HEK293 (cell line): ENCODE measurements at regions not wholly inside any gene's neighbourhood (a gene's known extent, or its start where the extent isn't known, plus 50 kb on each side); places are given as distances from the start of the nearest gene placed in this dataset.

Experiments
- CTCF ChIA-PET: fragments of 350-600 bp; formaldehyde crosslinking; extraction: SDS; loops from one replicate; lab custom pipeline; 2021; ENCODE audit warnings: antibody characterized with exemption; lab: Yijun Ruan, JAX
- POLR2A ChIA-PET: fragments of 300-600 bp; formaldehyde crosslinking; extraction: SDS; loops from one replicate; lab custom pipeline; 2020; ENCODE audit warnings: antibody characterized with exemption, inconsistent platforms; lab: Yijun Ruan, JAX
- H3K27ac ChIP-seq: fragments of 200-500 bp; sonication (Bioruptor generic); 2 replicates; pipeline ENCODE4 v1.5.1; 2014; ENCODE audit warnings: low read depth, low read length, control low read depth, inconsistent platforms; ENCODE audit errors: extremely low read depth
- H3K36me3 ChIP-seq, 2 experiments: fragments of 200-500 bp in 1 of 2; sonication (Bioruptor generic) in 1 of 2; 1 replicate in 1 of 2; 2 replicates in 1 of 2; pipeline ENCODE4 v1.5.1; 2014 to 2017; ENCODE audit warnings: inconsistent platforms in 2 of 2, low read length in 2 of 2; ENCODE audit not compliant: control insufficient read depth in 2 of 2, insufficient read depth in 1 of 2
- H3K4me1 ChIP-seq: fragments of 200-500 bp; sonication (Bioruptor generic); 2 replicates; pipeline ENCODE4 v1.5.1; 2014; ENCODE audit warnings: mild to moderate bottlenecking, low read length, inconsistent platforms; ENCODE audit not compliant: control insufficient read depth, insufficient read depth
- H3K4me3 ChIP-seq: 2 replicates; pipeline ENCODE4 v1.5.1; 2011; ENCODE audit warnings: low read depth, mild to moderate bottlenecking, control low read depth, low read length, moderate library complexity
- H3K9me3 ChIP-seq: fragments of 200-500 bp; sonication (Bioruptor generic); 2 replicates; pipeline ENCODE4 v1.5.1; 2014; ENCODE audit warnings: low read depth, low read length, inconsistent platforms; ENCODE audit not compliant: control insufficient read depth, insufficient read depth
- GLI2 ChIP-seq: fragments of 450-650 bp; formaldehyde crosslinking; IDR thresholded peaks from 2 replicates; pipeline ENCODE4; 2017; ENCODE audit warnings: missing biosample characterization, missing genetic modification characterization, low read depth, borderline replicate concordance
- KLF16 ChIP-seq: fragments of 450-650 bp; formaldehyde crosslinking; IDR thresholded peaks from 2 replicates; pipeline ENCODE4 v1.5.1; 2017; ENCODE audit warnings: missing biosample characterization, missing genetic modification characterization
- KLF9 ChIP-seq: fragments of 450-650 bp; formaldehyde crosslinking; IDR thresholded peaks from 2 replicates; pipeline ENCODE4 v1.5.1; 2016; ENCODE audit warnings: missing biosample characterization, missing genetic modification characterization, low read depth
- MEIS1 ChIP-seq: sonication (generic); formaldehyde crosslinking; IDR thresholded peaks from 2 replicates; pipeline ENCODE4 v1.8.1; 2022; ENCODE audit warnings: missing genetic modification reagents, mild to moderate bottlenecking, borderline replicate concordance
- SP2 ChIP-seq: fragments of 450-650 bp; formaldehyde crosslinking; IDR thresholded peaks from 2 replicates; pipeline ENCODE4 v1.5.1; 2016; ENCODE audit warnings: missing biosample characterization, missing genetic modification characterization
- YY2 ChIP-seq: fragments of 450-650 bp; formaldehyde crosslinking; IDR thresholded peaks from 2 replicates; pipeline ENCODE4 v1.5.1; 2016; ENCODE audit warnings: missing biosample characterization, missing genetic modification characterization
- ZNF132 ChIP-seq: fragments of 450-650 bp; formaldehyde crosslinking; IDR thresholded peaks from 2 replicates; pipeline ENCODE4 v1.5.1; 2017; ENCODE audit warnings: missing biosample characterization, missing genetic modification characterization, borderline replicate concordance
- ZNF133 ChIP-seq: fragments of 450-650 bp; formaldehyde crosslinking; IDR thresholded peaks from 2 replicates; pipeline ENCODE4 v1.5.1; 2016; ENCODE audit warnings: missing biosample characterization, missing genetic modification characterization
- ZNF155 ChIP-seq: fragments of 450-650 bp; formaldehyde crosslinking; IDR thresholded peaks from 2 replicates; pipeline ENCODE4 v1.5.1; 2016; ENCODE audit warnings: missing biosample characterization, missing genetic modification characterization
- ZNF157 ChIP-seq: fragments of 450-650 bp; formaldehyde crosslinking; IDR thresholded peaks from 2 replicates; pipeline ENCODE4 v1.5.1; 2016; ENCODE audit warnings: missing biosample characterization, missing genetic modification characterization
- ZNF175 ChIP-seq: fragments of 450-650 bp; formaldehyde crosslinking; IDR thresholded peaks from 2 replicates; pipeline ENCODE4 v1.5.1; 2016; ENCODE audit warnings: missing biosample characterization, missing genetic modification characterization
- ZNF184 ChIP-seq: fragments of 450-650 bp; IDR thresholded peaks from 2 replicates; pipeline ENCODE4 v1.5.1; 2018; ENCODE audit warnings: missing biosample characterization, mild to moderate bottlenecking, missing genetic modification characterization
- ZNF202 ChIP-seq: fragments of 450-650 bp; formaldehyde crosslinking; IDR thresholded peaks from 2 replicates; pipeline ENCODE4 v1.5.1; 2016; ENCODE audit warnings: missing biosample characterization, missing genetic modification characterization, borderline replicate concordance
- ZNF223 ChIP-seq: fragments of 450-650 bp; formaldehyde crosslinking; IDR thresholded peaks from 2 replicates; pipeline ENCODE4 v1.5.1; 2016; ENCODE audit warnings: missing biosample characterization, missing genetic modification characterization
- ZNF23 ChIP-seq: fragments of 450-650 bp; formaldehyde crosslinking; IDR thresholded peaks from 2 replicates; pipeline ENCODE4 v1.5.1; 2016; ENCODE audit warnings: missing biosample characterization, missing genetic modification characterization, borderline replicate concordance
- ZNF473 ChIP-seq: fragments of 450-650 bp; formaldehyde crosslinking; IDR thresholded peaks from 2 replicates; pipeline ENCODE4 v1.5.1; 2017; ENCODE audit warnings: missing biosample characterization, missing genetic modification characterization
- ZNF561 ChIP-seq: fragments of 450-650 bp; IDR thresholded peaks from 2 replicates; pipeline ENCODE4 v1.5.1; 2018; ENCODE audit warnings: missing biosample characterization, missing genetic modification characterization, borderline replicate concordance
- ZNF670 ChIP-seq: fragments of 450-650 bp; formaldehyde crosslinking; IDR thresholded peaks from 2 replicates; pipeline ENCODE4 v1.5.1; 2016; ENCODE audit warnings: missing biosample characterization, missing genetic modification characterization, low read depth
- ZNF768 ChIP-seq: fragments of 450-650 bp; formaldehyde crosslinking; IDR thresholded peaks from 2 replicates; pipeline ENCODE4 v1.5.1; 2018; ENCODE audit warnings: missing biosample characterization, mild to moderate bottlenecking, missing genetic modification characterization
- ZNF776 ChIP-seq: fragments of 450-650 bp; formaldehyde crosslinking; IDR thresholded peaks from 2 replicates; pipeline ENCODE4 v1.5.0; 2017; ENCODE audit warnings: missing biosample characterization, missing genetic modification characterization, borderline replicate concordance
- TF ChIP-seq, protein P1 (sequence below): fragments of 450-650 bp; formaldehyde crosslinking; IDR thresholded peaks from 2 replicates; pipeline ENCODE4 v1.5.1; 2016; ENCODE audit warnings: missing biosample characterization, missing genetic modification characterization
- TF ChIP-seq, protein P2 (sequence below): fragments of 450-650 bp; formaldehyde crosslinking; IDR thresholded peaks from 2 replicates; pipeline ENCODE4 v1.5.1; 2016; ENCODE audit warnings: missing biosample characterization, missing genetic modification characterization
- TF ChIP-seq, protein P3 (sequence below): fragments of 450-650 bp; formaldehyde crosslinking; IDR thresholded peaks from 2 replicates; pipeline ENCODE4 v1.5.1; 2016; ENCODE audit warnings: missing biosample characterization, missing genetic modification characterization, borderline replicate concordance
- TF ChIP-seq, protein P4 (sequence below): fragments of 450-650 bp; formaldehyde crosslinking; IDR thresholded peaks from 2 replicates; pipeline ENCODE4 v1.5.1; 2016; ENCODE audit warnings: missing biosample characterization, missing genetic modification characterization
- TF ChIP-seq, protein P5 (sequence below): fragments of 450-650 bp; formaldehyde crosslinking; IDR thresholded peaks from 2 replicates; pipeline ENCODE4 v1.5.1; 2016; ENCODE audit warnings: missing biosample characterization, missing genetic modification characterization
- TF ChIP-seq, protein P6 (sequence below): fragments of 450-650 bp; formaldehyde crosslinking; IDR thresholded peaks from 2 replicates; pipeline ENCODE4 v1.5.1; 2017; ENCODE audit warnings: missing biosample characterization, missing genetic modification characterization

DNA sequence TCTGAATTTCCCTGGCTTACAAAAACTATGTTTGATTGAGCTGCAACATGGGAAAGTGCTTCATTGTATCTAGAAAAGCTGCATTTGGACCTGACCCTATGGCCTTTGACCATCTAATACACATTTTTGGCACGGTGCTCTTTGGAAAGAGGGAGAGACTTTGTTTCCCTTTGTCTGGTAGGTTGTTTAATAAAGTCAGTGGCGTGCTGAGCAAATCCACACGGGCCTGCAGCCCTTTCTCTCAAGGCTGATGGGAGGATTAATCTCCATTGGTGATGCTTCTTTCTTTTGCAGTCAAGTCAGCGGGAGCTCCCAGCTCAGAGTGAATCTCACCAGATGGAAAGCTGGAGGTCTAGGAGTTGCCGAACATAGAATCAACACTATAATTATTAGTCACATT is 314.7 kb upstream of the CNR1 start (continued):
- TF ChIP-seq ZNF473 (no peak), ZNF23 (tag by site-specific recombination) (no peak), GLI2 (tag by site-specific recombination) (no peak), ZNF155 (tag by site-specific recombination) (no peak)
- TF ChIP-seq, protein P1, sequence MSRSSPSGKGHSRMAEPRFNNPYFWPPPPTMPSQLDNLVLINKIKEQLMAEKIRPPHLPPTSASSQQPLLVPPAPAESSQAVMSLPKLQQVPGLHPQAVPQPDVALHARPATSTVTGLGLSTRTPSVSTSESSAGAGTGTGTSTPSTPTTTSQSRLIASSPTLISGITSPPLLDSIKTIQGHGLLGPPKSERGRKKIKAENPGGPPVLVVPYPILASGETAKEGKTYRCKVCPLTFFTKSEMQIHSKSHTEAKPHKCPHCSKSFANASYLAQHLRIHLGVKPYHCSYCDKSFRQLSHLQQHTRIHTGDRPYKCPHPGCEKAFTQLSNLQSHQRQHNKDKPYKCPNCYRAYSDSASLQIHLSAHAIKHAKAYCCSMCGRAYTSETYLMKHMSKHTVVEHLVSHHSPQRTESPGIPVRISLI (tag by site-specific recombination), result no peak
- TF ChIP-seq, protein P2, sequence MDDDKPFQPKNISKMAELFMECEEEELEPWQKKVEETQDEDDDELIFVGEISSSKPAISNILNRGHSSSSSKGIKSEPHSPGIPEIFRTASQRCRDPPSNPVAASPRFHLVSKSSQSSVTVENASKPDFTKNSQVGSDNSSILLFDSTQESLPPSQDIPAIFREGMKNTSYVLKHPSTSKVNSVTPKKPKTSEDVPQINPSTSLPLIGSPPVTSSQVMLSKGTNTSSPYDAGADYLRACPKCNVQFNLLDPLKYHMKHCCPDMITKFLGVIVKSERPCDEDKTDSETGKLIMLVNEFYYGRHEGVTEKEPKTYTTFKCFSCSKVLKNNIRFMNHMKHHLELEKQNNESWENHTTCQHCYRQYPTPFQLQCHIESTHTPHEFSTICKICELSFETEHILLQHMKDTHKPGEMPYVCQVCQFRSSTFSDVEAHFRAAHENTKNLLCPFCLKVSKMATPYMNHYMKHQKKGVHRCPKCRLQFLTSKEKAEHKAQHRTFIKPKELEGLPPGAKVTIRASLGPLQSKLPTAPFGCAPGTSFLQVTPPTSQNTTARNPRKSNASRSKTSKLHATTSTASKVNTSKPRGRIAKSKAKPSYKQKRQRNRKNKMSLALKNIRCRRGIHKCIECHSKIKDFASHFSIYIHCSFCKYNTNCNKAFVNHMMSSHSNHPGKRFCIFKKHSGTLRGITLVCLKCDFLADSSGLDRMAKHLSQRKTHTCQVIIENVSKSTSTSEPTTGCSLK (tag by site-specific recombination), result no peak
- TF ChIP-seq, protein P3, sequence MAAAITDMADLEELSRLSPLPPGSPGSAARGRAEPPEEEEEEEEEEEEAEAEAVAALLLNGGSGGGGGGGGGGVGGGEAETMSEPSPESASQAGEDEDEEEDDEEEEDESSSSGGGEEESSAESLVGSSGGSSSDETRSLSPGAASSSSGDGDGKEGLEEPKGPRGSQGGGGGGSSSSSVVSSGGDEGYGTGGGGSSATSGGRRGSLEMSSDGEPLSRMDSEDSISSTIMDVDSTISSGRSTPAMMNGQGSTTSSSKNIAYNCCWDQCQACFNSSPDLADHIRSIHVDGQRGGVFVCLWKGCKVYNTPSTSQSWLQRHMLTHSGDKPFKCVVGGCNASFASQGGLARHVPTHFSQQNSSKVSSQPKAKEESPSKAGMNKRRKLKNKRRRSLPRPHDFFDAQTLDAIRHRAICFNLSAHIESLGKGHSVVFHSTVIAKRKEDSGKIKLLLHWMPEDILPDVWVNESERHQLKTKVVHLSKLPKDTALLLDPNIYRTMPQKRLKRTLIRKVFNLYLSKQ (tag by site-specific recombination), result no peak

DNA sequence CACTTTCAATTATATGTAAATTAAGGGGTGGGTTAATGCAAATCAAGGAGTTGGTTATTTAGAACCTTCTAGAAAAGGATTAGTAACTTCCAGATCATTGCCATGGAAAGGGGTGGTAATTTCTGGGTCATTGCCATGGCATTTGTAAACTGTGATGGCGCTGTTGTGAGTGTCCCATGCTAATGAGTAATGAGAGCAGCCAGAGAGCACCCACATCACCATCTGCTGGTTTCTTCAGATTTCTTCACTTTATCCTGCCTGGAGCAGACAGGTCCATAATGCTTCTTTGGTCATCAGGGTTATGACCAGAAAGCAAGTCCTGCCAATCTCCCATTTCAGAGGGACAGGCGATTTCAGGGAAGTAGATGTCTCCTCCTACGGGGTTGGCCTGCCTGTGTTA is 311.3 kb upstream of the CNR1 start:
- no peak for TF ChIP-seq SP2 (tag by site-specific recombination)
- TF ChIP-seq, protein P4, sequence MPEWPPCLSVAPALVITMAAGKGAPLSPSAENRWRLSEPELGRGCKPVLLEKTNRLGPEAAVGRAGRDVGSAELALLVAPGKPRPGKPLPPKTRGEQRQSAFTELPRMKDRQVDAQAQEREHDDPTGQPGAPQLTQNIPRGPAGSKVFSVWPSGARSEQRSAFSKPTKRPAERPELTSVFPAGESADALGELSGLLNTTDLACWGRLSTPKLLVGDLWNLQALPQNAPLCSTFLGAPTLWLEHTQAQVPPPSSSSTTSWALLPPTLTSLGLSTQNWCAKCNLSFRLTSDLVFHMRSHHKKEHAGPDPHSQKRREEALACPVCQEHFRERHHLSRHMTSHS (tag by site-specific recombination), result no peak
- no peak for TF ChIP-seq ZNF768 (tag by site-specific recombination)
- TF ChIP-seq KLF9 (tag by site-specific recombination), result no peak
- no peak for TF ChIP-seq ZNF155 (tag by site-specific recombination)
- TF ChIP-seq ZNF132 (tag by site-specific recombination), result no peak
- no peak for TF ChIP-seq YY2 (tag by site-specific recombination)
- no peak for TF ChIP-seq MEIS1 (CRISPR knock-in tag)
- no peak for TF ChIP-seq ZNF561 (tag by site-specific recombination)
- TF ChIP-seq KLF16 (tag by site-specific recombination), result no peak
- no peak for TF ChIP-seq ZNF223 (tag by site-specific recombination)
- TF ChIP-seq ZNF670 (tag by site-specific recombination), result no peak
- no peak for TF ChIP-seq ZNF175 (tag by site-specific recombination)
- TF ChIP-seq, all 188 proteins: peak for 0
- Histone ChIP-seq H3K4me3 (no peak overlapping the region), H3K27ac (no peak overlapping the region), H3K36me3 (no peaks in the 10 kb centered on the region), H3K4me1 (no peaks in the 10 kb centered on the region), H3K9me3 (no peaks in the 10 kb centered on the region; the same call in 1 of the 2 replicates)
- ChIA-PET CTCF (no interaction called here), POLR2A (no interaction called here)

DNA sequence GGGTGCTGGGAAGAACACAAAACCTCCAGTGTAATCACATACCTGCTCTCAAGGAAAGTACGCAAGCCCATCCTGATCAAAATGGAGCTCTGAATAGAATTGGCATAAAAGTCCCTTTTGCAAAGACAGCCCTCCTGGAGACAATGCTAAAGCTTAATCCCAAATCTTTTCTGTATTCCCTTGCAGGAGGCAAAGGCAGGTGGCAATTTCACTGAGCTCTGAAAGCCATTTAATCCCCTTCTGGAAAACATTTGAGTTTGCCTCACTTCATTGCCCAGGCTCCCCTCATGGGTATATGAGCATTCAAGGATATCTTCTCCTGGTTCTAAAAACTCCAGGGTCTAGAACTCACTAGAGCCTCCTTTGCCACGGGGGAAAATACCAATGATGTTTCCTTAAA is 310.2 kb upstream of the CNR1 start:
- H3K36me3 ChIP-seq, result no peaks in the 10 kb centered on the region
- H3K4me3 ChIP-seq, result no peak overlapping the region
- no peaks in the 10 kb centered on the region for H3K4me1 ChIP-seq
- ChIA-PET CTCF (interaction anchor here (0.6 kb wide), 1 partner anchor 11 kb away, joined by 3 read pairs; no protein-coding TSS in a partner anchor), POLR2A (no interaction called here)
- H3K27ac ChIP-seq, result no peak overlapping the region
- no peaks in the 10 kb centered on the region; the same call in 1 of the 2 replicates for H3K9me3 ChIP-seq
- TF ChIP-seq ZNF133 (tag by site-specific recombination) (no peak), ZNF202 (tag by site-specific recombination) (no peak), ZNF157 (tag by site-specific recombination) (no peak), ZNF184 (no peak), ZNF776 (no peak), ZNF768 (tag by site-specific recombination) (no peak), YY2 (tag by site-specific recombination) (no peak)
- TF ChIP-seq, protein P5, sequence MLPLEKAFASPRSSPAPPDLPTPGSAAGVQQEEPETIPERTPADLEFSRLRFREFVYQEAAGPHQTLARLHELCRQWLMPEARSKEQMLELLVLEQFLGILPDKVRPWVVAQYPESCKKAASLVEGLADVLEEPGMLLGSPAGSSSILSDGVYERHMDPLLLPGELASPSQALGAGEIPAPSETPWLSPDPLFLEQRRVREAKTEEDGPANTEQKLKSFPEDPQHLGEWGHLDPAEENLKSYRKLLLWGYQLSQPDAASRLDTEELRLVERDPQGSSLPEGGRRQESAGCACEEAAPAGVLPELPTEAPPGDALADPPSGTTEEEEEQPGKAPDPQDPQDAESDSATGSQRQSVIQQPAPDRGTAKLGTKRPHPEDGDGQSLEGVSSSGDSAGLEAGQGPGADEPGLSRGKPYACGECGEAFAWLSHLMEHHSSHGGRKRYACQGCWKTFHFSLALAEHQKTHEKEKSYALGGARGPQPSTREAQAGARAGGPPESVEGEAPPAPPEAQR (tag by site-specific recombination), result no peak
- TF ChIP-seq, protein P6, sequence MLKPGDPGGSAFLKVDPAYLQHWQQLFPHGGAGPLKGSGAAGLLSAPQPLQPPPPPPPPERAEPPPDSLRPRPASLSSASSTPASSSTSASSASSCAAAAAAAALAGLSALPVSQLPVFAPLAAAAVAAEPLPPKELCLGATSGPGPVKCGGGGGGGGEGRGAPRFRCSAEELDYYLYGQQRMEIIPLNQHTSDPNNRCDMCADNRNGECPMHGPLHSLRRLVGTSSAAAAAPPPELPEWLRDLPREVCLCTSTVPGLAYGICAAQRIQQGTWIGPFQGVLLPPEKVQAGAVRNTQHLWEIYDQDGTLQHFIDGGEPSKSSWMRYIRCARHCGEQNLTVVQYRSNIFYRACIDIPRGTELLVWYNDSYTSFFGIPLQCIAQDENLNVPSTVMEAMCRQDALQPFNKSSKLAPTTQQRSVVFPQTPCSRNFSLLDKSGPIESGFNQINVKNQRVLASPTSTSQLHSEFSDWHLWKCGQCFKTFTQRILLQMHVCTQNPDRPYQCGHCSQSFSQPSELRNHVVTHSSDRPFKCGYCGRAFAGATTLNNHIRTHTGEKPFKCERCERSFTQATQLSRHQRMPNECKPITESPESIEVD, result no peak
